H1 (cell line): ENCODE measurements at regions not wholly inside any gene's neighbourhood (a gene's known extent, or its start where the extent isn't known, plus 50 kb on each side); places are given as distances from the start of the nearest gene placed in this dataset.

Experiments used
- CTCF ChIA-PET: fragments of 300-600 bp; sonication (Branson Sonifier 250); formaldehyde crosslinking; loops from one replicate; lab custom pipeline; 2021; ENCODE audit not compliant: partially characterized antibody; lab: Charles Lee
- POLR2A ChIA-PET: fragments of 300-600 bp; sonication (Branson Sonifier 250); formaldehyde crosslinking; loops from one replicate; lab custom pipeline; 2021; ENCODE audit warnings: inconsistent platforms; ENCODE audit not compliant: partially characterized antibody; lab: Charles Lee
- DNase-seq, 2 experiments: peaks; one replicate each; pipeline versions ENCODE4 v3.0.0 to v3.0.0-alpha.2; 2010 to 2022; ENCODE audit warnings: low spot score in 2 of 2, low read depth in 1 of 2, mixed read lengths in 1 of 2
- FAIRE-seq: peaks from 2 replicates; lab custom pipeline; 2011; peaks lifted over from hg19 to GRCh38; lab: Jason Lieb, UNC
- H2AFZ ChIP-seq: 2 replicates; pipeline ENCODE4 v1.8.1; 2012; ENCODE audit warnings: low read length, inconsistent platforms
- H2AK5ac ChIP-seq: 2 replicates; pipeline ENCODE4 v1.6.1; 2013; ENCODE audit warnings: low read depth, low read length
- H2BK120ac ChIP-seq: replicated peaks from 2 replicates; pipeline ENCODE3; 2013; ENCODE audit warnings: low read depth, low read length, inconsistent platforms
- H2BK12ac ChIP-seq: 2 replicates; pipeline ENCODE4 v1.6.1; 2013; ENCODE audit warnings: low read depth, low read length
- H2BK15ac ChIP-seq: 2 replicates; pipeline ENCODE4 v1.6.1; 2013; ENCODE audit warnings: low read length
- H2BK20ac ChIP-seq: 2 replicates; pipeline ENCODE4 v1.6.1; 2013; ENCODE audit warnings: low read length
- H2BK5ac ChIP-seq: 2 replicates; pipeline ENCODE4 v1.6.1; 2013; ENCODE audit warnings: low read depth, low read length
- H3K14ac ChIP-seq: 2 replicates; pipeline ENCODE4 v1.6.1; 2013; ENCODE audit warnings: inconsistent platforms; ENCODE audit not compliant: insufficient read length
- H3K18ac ChIP-seq: 2 replicates; pipeline ENCODE4 v1.6.1; 2013; ENCODE audit warnings: low read length; ENCODE audit errors: extremely low read depth
- H3K23ac ChIP-seq: 2 replicates; pipeline ENCODE4 v1.6.1; 2013; ENCODE audit warnings: inconsistent platforms; ENCODE audit not compliant: insufficient read length
- H3K23me2 ChIP-seq: 2 replicates; pipeline ENCODE4 v1.6.1; 2013; ENCODE audit warnings: low read depth, low read length
- H3K27ac ChIP-seq: 2 replicates; pipeline ENCODE4 v1.6.1; 2011; ENCODE audit warnings: low read depth, low read length, inconsistent platforms
- H3K27me3 ChIP-seq, 4 experiments: replicated peaks in 1 of 4; 1 replicate in 1 of 4; 2 replicates in 3 of 4; pipeline versions ENCODE4 v1.6.1 to v1.8.1; 2011 to 2013; ENCODE audit warnings: low read length in 3 of 4, mild to moderate bottlenecking in 3 of 4, inconsistent platforms in 2 of 4, mixed read lengths in 2 of 4, moderate library complexity in 1 of 4; ENCODE audit not compliant: control insufficient read depth in 3 of 4, insufficient read depth in 3 of 4; ENCODE audit errors: extremely low read depth in 1 of 4
- H3K36me3 ChIP-seq, 4 experiments: 2 replicates each; pipeline versions ENCODE4 v1.6.1 to v1.8.1; 2011 to 2013; ENCODE audit warnings: mild to moderate bottlenecking in 4 of 4, low read length in 3 of 4, moderate library complexity in 2 of 4, control low read depth in 1 of 4, inconsistent platforms in 1 of 4; ENCODE audit not compliant: insufficient read depth in 4 of 4, control insufficient read depth in 2 of 4
- H3K4ac ChIP-seq: replicated peaks from 2 replicates; pipeline ENCODE3; 2013; ENCODE audit warnings: low read length, low read depth, mixed read lengths, inconsistent platforms; ENCODE audit not compliant: insufficient read length
- H3K4me1 ChIP-seq, 4 experiments: replicated peaks in 1 of 4; 1 replicate in 1 of 4; 2 replicates in 3 of 4; pipeline versions ENCODE4 v1.6.1 to v1.8.1; 2011 to 2013; ENCODE audit warnings: low read length in 3 of 4, inconsistent platforms in 2 of 4, mixed read lengths in 1 of 4; ENCODE audit not compliant: insufficient read depth in 4 of 4, control insufficient read depth in 3 of 4
- H3K4me2 ChIP-seq, 2 experiments: 2 replicates each; pipeline versions ENCODE4 v1.6.1 to v1.8.1; 2011 to 2013; ENCODE audit warnings: low read depth in 2 of 2, low read length in 2 of 2, control low read depth in 1 of 2, inconsistent platforms in 1 of 2, mild to moderate bottlenecking in 1 of 2; ENCODE audit not compliant: insufficient read depth in 1 of 2
- H3K4me3 ChIP-seq, 4 experiments: fragments of 200-600, 300-600 bp in 1 of 4; sonication (generic), shearing (Covaris generic), sonication (Bioruptor Twin) in 1 of 4; 2 replicates each; pipeline versions ENCODE4 v1.5.1 to v1.8.1; 2011 to 2016; ENCODE audit warnings: low read length in 4 of 4, low read depth in 3 of 4, control low read depth in 2 of 4, inconsistent platforms in 2 of 4, mild to moderate bottlenecking in 2 of 4, mixed read lengths in 1 of 4, moderate library complexity in 1 of 4; ENCODE audit not compliant: insufficient read depth in 2 of 4; ENCODE audit errors: extremely low read depth in 1 of 4
- H3K56ac ChIP-seq: replicated peaks from 2 replicates; pipeline ENCODE3; 2013; ENCODE audit warnings: low read depth, mild to moderate bottlenecking, mixed read lengths, low read length, inconsistent platforms; ENCODE audit not compliant: insufficient read length
- H3K79me1 ChIP-seq: 2 replicates; pipeline ENCODE4 v1.6.1; 2013; ENCODE audit warnings: low read depth, low read length, control low read depth
- H3K79me2 ChIP-seq, 2 experiments: 2 replicates each; pipeline versions ENCODE4 v1.6.1 to v1.8.1; 2012 to 2013; ENCODE audit warnings: low read length in 2 of 2, mild to moderate bottlenecking in 2 of 2, inconsistent platforms in 1 of 2; ENCODE audit not compliant: insufficient read depth in 2 of 2, control insufficient read depth in 1 of 2
- H3K9ac ChIP-seq, 4 experiments: replicated peaks in 1 of 4; 1 replicate in 1 of 4; 2 replicates in 3 of 4; pipeline versions ENCODE4 v1.6.1 to v1.8.1; 2011 to 2013; ENCODE audit warnings: low read depth in 3 of 4, low read length in 3 of 4, control low read depth in 2 of 4, mild to moderate bottlenecking in 2 of 4, moderate library complexity in 2 of 4, inconsistent platforms in 1 of 4; ENCODE audit errors: extremely low read depth in 1 of 4
- H3K9me3 ChIP-seq, 2 experiments: 2 replicates each; pipeline versions ENCODE4 v1.6.1 to v1.8.1; 2012 to 2013; ENCODE audit warnings: mild to moderate bottlenecking in 2 of 2, moderate library complexity in 2 of 2, control low read depth in 1 of 2, inconsistent platforms in 1 of 2, low read depth in 1 of 2, low read length in 1 of 2, mixed read lengths in 1 of 2; ENCODE audit not compliant: insufficient read depth in 2 of 2
- H4K20me1 ChIP-seq, 2 experiments: replicated peaks in 1 of 2; 2 replicates each; pipeline versions ENCODE3 to v1.8.1; 2011 to 2013; ENCODE audit warnings: inconsistent platforms in 2 of 2, low read length in 2 of 2, mild to moderate bottlenecking in 1 of 2; ENCODE audit not compliant: insufficient read depth in 2 of 2, control insufficient read depth in 1 of 2
- H4K5ac ChIP-seq: 2 replicates; pipeline ENCODE4 v1.6.1; 2013; ENCODE audit warnings: low read length, low read depth, mixed read lengths, inconsistent platforms; ENCODE audit not compliant: insufficient read length
- H4K8ac ChIP-seq: 2 replicates; pipeline ENCODE4 v1.8.0; 2013; ENCODE audit warnings: mild to moderate bottlenecking, moderate library complexity, low read length, inconsistent platforms; ENCODE audit not compliant: insufficient read depth; ENCODE audit errors: extremely low read depth
- H4K91ac ChIP-seq: replicated peaks from 2 replicates; pipeline ENCODE3; 2013; ENCODE audit warnings: low read length, mixed read lengths, inconsistent platforms; ENCODE audit not compliant: insufficient read length
- ATF2 ChIP-seq: IDR thresholded peaks from 2 replicates; pipeline ENCODE4 v1.6.1; 2012; ENCODE audit warnings: low read length, inconsistent platforms
- ATF3 ChIP-seq: IDR thresholded peaks from 2 replicates; pipeline ENCODE4 v1.6.1; 2011; ENCODE audit warnings: low read depth, mild to moderate bottlenecking, low read length; ENCODE audit not compliant: insufficient read depth
- CHD1 ChIP-seq: IDR thresholded peaks from 2 replicates; pipeline ENCODE4 v1.6.1; 2012; ENCODE audit warnings: low read depth, low read length, improper control_type of control experiment
- RAD21 ChIP-seq, 2 experiments: IDR thresholded peaks in 1 of 2; conservative IDR thresholded peaks in 1 of 2; 2 replicates each; pipeline ENCODE4 v1.6.1; 2011; ENCODE audit warnings: low read depth in 2 of 2, low read length in 2 of 2, improper control_type of control experiment in 1 of 2, inconsistent platforms in 1 of 2, mild to moderate bottlenecking in 1 of 2, moderate library complexity in 1 of 2
- RNF2 ChIP-seq: fragments of 200-900, 300-1000 bp; sonication (generic); IDR thresholded peaks from 2 replicates; pipeline ENCODE4 v1.7.1; 2016; ENCODE audit warnings: borderline replicate concordance, low read depth, mild to moderate bottlenecking, antibody characterized with exemption, low read length; ENCODE audit not compliant: poor library complexity, severe bottlenecking; ENCODE audit errors: missing control alignments
- RXRA ChIP-seq: IDR thresholded peaks from 2 replicates; pipeline ENCODE4 v1.6.1; 2011; ENCODE audit warnings: low read depth, mild to moderate bottlenecking, low read length, moderate library complexity; ENCODE audit not compliant: insufficient read depth
- SP2 ChIP-seq: IDR thresholded peaks from 2 replicates; pipeline ENCODE4 v1.6.1; 2012; ENCODE audit warnings: mild to moderate bottlenecking, low read length, inconsistent platforms
- SUZ12 ChIP-seq: fragments of 200-600 bp; sonication (generic); IDR thresholded peaks from 2 replicates; pipeline ENCODE4 v1.6.1; 2012; ENCODE audit warnings: mild to moderate bottlenecking, inconsistent platforms, low read length, moderate library complexity, mixed read lengths
- TEAD4 ChIP-seq: IDR thresholded peaks from 2 replicates; pipeline ENCODE4 v1.6.1; 2012; ENCODE audit warnings: low read depth, low read length, inconsistent platforms, mixed read lengths
- ZNF274 ChIP-seq: IDR thresholded peaks from 2 replicates; pipeline ENCODE4 v1.7.0; 2012; ENCODE audit warnings: low read length, borderline replicate concordance; ENCODE audit errors: extremely low read depth
- WGBS, 2 experiments: shearing (Covaris generic) in 1 of 2; methylation state at CpG; one replicate each; pipeline versions ENCODE4 v1.1.6 to v1.1.7; 2013 to 2015; ENCODE audit warnings: low lambda C conversion rate in 2 of 2, mixed read lengths in 2 of 2, inconsistent platforms in 1 of 2, low coverage in 1 of 2, missing lambda C conversion rate in 1 of 2; ENCODE audit not compliant: insufficient replicate concordance in 2 of 2, insufficient coverage in 1 of 2, insufficient read length in 1 of 2; ENCODE audit errors: extremely low coverage in 1 of 2, missing lambda C conversion rate in 1 of 2; 5-methylcytosine and 5-hydroxymethylcytosine counted together

- 73% methylated on average over 2 of the region's 2 CpGs; no CpG with 5 or more reads in 1 of the 2 experiments for WGBS, 2 experiments
Observed at GRCh38 chr3:13217253-13217652, 144.0 kb upstream of the IQSEC1 start.

More at GRCh38 chr3:13217253-13217652, 144.0 kb upstream of the IQSEC1 start:
- Histone ChIP-seq H2AFZ (no peak overlapping the region), H2BK20ac (no peak overlapping the region), H3K79me2 (no peaks in the 10 kb centered on the region), H4K5ac (no peak overlapping the region), H3K79me1 (no peaks in the 10 kb centered on the region), H2AK5ac (no peak overlapping the region), H3K9ac (no peak overlapping the region), H3K27ac (no peak overlapping the region), H3K23ac (no peak overlapping the region), H3K14ac (no peak overlapping the region), H2BK12ac (no peak overlapping the region), H3K4me1 (peaks cover 0 to 10% (median 2%) of the 10 kb centered on the region in 4 experiments; a peak in 3 of 7 replicates), H3K56ac (no peak overlapping the region), H3K36me3 (no peaks in the 10 kb centered on the region), H4K20me1 (no peaks in the 10 kb centered on the region), H3K27me3 (no peaks in the 10 kb centered on the region), H3K9me3 (no peaks in the 10 kb centered on the region), H3K23me2 (no peaks in the 10 kb centered on the region), H4K8ac (no peak overlapping the region), H3K18ac (no peak overlapping the region), H3K4ac (no peak overlapping the region), H2BK120ac (no peak overlapping the region), H3K4me3 (no peak overlapping the region), H4K91ac (no peak overlapping the region), H2BK15ac (no peak overlapping the region), H3K4me2 (no peak overlapping the region), H2BK5ac (no peak overlapping the region)
- no peak for TF ChIP-seq RNF2
- TF ChIP-seq ZNF274, result no peak
- TF ChIP-seq RXRA, result no peak
- no peak for TF ChIP-seq RAD21 (IDR thresholded peaks at IDR 0.05 in 1 of 2, conservative IDR thresholded peaks at IDR 0.05 in 1 of 2; ENCODE audit: low read depth in 2 of 2, low read length in 2 of 2)
- TF ChIP-seq SP2, result no peak
- no peak for TF ChIP-seq SUZ12
- no peak for TF ChIP-seq ATF2
- TF ChIP-seq TEAD4, result no peak
- TF ChIP-seq CHD1, result no peak
- no peak for TF ChIP-seq ATF3
- FAIRE-seq, result no peak
- DNase-seq, result no peak
- CTCF ChIA-PET, result interaction anchor here (0.9 to 3.1 kb wide), 6 partner anchors 12 to 126 kb away, joined by 3 to 20 read pairs (median 10); no protein-coding TSS in a partner anchor
- POLR2A ChIA-PET, result no interaction called here
